ENCODE measurements at regions not wholly inside any gene's neighbourhood (a gene's known extent, or its start where the extent isn't known, plus 50 kb on each side); places are given as distances from the start of the nearest gene placed in this dataset.

- TF ChIP-seq, protein P1, sequence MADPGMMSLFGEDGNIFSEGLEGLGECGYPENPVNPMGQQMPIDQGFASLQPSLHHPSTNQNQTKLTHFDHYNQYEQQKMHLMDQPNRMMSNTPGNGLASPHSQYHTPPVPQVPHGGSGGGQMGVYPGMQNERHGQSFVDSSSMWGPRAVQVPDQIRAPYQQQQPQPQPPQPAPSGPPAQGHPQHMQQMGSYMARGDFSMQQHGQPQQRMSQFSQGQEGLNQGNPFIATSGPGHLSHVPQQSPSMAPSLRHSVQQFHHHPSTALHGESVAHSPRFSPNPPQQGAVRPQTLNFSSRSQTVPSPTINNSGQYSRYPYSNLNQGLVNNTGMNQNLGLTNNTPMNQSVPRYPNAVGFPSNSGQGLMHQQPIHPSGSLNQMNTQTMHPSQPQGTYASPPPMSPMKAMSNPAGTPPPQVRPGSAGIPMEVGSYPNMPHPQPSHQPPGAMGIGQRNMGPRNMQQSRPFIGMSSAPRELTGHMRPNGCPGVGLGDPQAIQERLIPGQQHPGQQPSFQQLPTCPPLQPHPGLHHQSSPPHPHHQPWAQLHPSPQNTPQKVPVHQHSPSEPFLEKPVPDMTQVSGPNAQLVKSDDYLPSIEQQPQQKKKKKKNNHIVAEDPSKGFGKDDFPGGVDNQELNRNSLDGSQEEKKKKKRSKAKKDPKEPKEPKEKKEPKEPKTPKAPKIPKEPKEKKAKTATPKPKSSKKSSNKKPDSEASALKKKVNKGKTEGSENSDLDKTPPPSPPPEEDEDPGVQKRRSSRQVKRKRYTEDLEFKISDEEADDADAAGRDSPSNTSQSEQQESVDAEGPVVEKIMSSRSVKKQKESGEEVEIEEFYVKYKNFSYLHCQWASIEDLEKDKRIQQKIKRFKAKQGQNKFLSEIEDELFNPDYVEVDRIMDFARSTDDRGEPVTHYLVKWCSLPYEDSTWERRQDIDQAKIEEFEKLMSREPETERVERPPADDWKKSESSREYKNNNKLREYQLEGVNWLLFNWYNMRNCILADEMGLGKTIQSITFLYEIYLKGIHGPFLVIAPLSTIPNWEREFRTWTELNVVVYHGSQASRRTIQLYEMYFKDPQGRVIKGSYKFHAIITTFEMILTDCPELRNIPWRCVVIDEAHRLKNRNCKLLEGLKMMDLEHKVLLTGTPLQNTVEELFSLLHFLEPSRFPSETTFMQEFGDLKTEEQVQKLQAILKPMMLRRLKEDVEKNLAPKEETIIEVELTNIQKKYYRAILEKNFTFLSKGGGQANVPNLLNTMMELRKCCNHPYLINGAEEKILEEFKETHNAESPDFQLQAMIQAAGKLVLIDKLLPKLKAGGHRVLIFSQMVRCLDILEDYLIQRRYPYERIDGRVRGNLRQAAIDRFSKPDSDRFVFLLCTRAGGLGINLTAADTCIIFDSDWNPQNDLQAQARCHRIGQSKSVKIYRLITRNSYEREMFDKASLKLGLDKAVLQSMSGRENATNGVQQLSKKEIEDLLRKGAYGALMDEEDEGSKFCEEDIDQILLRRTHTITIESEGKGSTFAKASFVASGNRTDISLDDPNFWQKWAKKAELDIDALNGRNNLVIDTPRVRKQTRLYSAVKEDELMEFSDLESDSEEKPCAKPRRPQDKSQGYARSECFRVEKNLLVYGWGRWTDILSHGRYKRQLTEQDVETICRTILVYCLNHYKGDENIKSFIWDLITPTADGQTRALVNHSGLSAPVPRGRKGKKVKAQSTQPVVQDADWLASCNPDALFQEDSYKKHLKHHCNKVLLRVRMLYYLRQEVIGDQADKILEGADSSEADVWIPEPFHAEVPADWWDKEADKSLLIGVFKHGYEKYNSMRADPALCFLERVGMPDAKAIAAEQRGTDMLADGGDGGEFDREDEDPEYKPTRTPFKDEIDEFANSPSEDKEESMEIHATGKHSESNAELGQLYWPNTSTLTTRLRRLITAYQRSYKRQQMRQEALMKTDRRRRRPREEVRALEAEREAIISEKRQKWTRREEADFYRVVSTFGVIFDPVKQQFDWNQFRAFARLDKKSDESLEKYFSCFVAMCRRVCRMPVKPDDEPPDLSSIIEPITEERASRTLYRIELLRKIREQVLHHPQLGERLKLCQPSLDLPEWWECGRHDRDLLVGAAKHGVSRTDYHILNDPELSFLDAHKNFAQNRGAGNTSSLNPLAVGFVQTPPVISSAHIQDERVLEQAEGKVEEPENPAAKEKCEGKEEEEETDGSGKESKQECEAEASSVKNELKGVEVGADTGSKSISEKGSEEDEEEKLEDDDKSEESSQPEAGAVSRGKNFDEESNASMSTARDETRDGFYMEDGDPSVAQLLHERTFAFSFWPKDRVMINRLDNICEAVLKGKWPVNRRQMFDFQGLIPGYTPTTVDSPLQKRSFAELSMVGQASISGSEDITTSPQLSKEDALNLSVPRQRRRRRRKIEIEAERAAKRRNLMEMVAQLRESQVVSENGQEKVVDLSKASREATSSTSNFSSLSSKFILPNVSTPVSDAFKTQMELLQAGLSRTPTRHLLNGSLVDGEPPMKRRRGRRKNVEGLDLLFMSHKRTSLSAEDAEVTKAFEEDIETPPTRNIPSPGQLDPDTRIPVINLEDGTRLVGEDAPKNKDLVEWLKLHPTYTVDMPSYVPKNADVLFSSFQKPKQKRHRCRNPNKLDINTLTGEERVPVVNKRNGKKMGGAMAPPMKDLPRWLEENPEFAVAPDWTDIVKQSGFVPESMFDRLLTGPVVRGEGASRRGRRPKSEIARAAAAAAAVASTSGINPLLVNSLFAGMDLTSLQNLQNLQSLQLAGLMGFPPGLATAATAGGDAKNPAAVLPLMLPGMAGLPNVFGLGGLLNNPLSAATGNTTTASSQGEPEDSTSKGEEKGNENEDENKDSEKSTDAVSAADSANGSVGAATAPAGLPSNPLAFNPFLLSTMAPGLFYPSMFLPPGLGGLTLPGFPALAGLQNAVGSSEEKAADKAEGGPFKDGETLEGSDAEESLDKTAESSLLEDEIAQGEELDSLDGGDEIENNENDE (IDR thresholded peaks at IDR 0.05; ENCODE audit: insufficient replicate concordance, low read length): no peak
- no peak for TF ChIP-seq CBX5 (IDR thresholded peaks at IDR 0.05; ENCODE audit: low read depth, low read length)
- TF ChIP-seq POU5F1 (IDR thresholded peaks at IDR 0.05; ENCODE audit: low read depth, low read length): no peak
- TF ChIP-seq FOSL1 (IDR thresholded peaks at IDR 0.05; ENCODE audit: insufficient read depth, low read depth, low read length): no peak
- no peak for TF ChIP-seq TAF1 (IDR thresholded peaks at IDR 0.05; ENCODE audit: low read depth, low read length)
- TF ChIP-seq BRCA1 (IDR thresholded peaks at IDR 0.05; ENCODE audit: low read depth, low read length): no peak
- no peak for TF ChIP-seq CREB1 (IDR thresholded peaks at IDR 0.05)
- no peak for TF ChIP-seq KDM1A (IDR thresholded peaks at IDR 0.05; ENCODE audit: borderline replicate concordance, low read length)
- TF ChIP-seq EZH2 (IDR thresholded peaks at IDR 0.05; ENCODE audit: low read depth, low read length, severe bottlenecking): no peak
- no peak for TF ChIP-seq JUND (IDR thresholded peaks at IDR 0.05; ENCODE audit: low read length)
- no peak for TF ChIP-seq POLR2A (IDR thresholded peaks at IDR 0.05; ENCODE audit: control extremely low read depth in 1 of 2, low read depth in 2 of 2, low read length in 2 of 2)
- no peak for TF ChIP-seq TBP (IDR thresholded peaks at IDR 0.05; ENCODE audit: low read depth, low read length)
- TF ChIP-seq GTF2F1 (IDR thresholded peaks at IDR 0.05; ENCODE audit: borderline replicate concordance, low read depth, low read length): no peak
Measured at GRCh38 chr5:13133951-13134350, 810.5 kb downstream of the DNAH5 start (continued).

All from H1 (cell line).